HUES6 (cell line): ENCODE measurements at regions not wholly inside any gene's neighbourhood (a gene's known extent, or its start where the extent isn't known, plus 50 kb on each side); places are given as distances from the start of the nearest gene placed in this dataset.
"Not testable (repeated sequence)": the region's sequence is repeated elsewhere in the genome, so short reads cannot be mapped to it uniquely, and the experiment has no call there.

Experiments
- H3K27ac ChIP-seq: 2 replicates; pipeline ENCODE4 v1.7.0; 2013; ENCODE audit warnings: low read depth, mild to moderate bottlenecking, low read length, inconsistent platforms
- H3K27me3 ChIP-seq: 2 replicates; pipeline ENCODE4 v1.6.1; 2013; ENCODE audit warnings: low read length; ENCODE audit not compliant: control insufficient read depth, insufficient read depth
- H3K36me3 ChIP-seq: 2 replicates; pipeline ENCODE4 v1.6.1; 2013; ENCODE audit warnings: low read length; ENCODE audit not compliant: control insufficient read depth, insufficient read depth
- H3K4me1 ChIP-seq: 2 replicates; pipeline ENCODE4 v1.6.1; 2013; ENCODE audit warnings: low read length; ENCODE audit not compliant: control insufficient read depth, insufficient read depth
- H3K4me3 ChIP-seq: 2 replicates; pipeline ENCODE4 v1.5.1; 2013; ENCODE audit warnings: low read depth, low read length
- H3K9ac ChIP-seq: one replicate; pipeline ENCODE4 v1.6.1; 2013; ENCODE audit warnings: mild to moderate bottlenecking, low read length
- H3K9me3 ChIP-seq: 2 replicates; pipeline ENCODE4 v1.6.1; 2013; ENCODE audit warnings: low read depth, low read length; ENCODE audit not compliant: control insufficient read depth, insufficient read depth

- Histone ChIP-seq H3K27ac (no peak overlapping the region), H3K4me3 (no peak overlapping the region), H3K9me3 (no peaks in the 10 kb centered on the region), H3K27me3 (no peaks in the 10 kb centered on the region), H3K9ac (no peak overlapping the region), H3K4me1 (peaks cover 26% of the 10 kb centered on the region), H3K36me3 (no peaks in the 10 kb centered on the region)
Observed at GRCh38 chr20:53825282-53825681, 231.6 kb upstream of the ZNF217 start.

- Histone ChIP-seq H3K9me3 (no peaks in the 10 kb centered on the region), H3K9ac (no peak overlapping the region), H3K4me3 (no peak overlapping the region), H3K27ac (no peak overlapping the region), H3K27me3 (no peaks in the 10 kb centered on the region), H3K4me1 (peaks cover 21% of the 10 kb centered on the region), H3K36me3 (no peaks in the 10 kb centered on the region)
Observed at GRCh38 chr20:53824779-53825178, 231.1 kb upstream of the ZNF217 start.

GRCh38 chr20:53823121-53823764, 229.6 kb upstream of the ZNF217 start:
- H3K27ac ChIP-seq, result no peak overlapping the region
- H3K36me3 ChIP-seq, result no peaks in the 10 kb centered on the region
- no peak overlapping the region for H3K4me3 ChIP-seq
- H3K4me1 ChIP-seq, result peaks cover 10% of the 10 kb centered on the region
- H3K27me3 ChIP-seq, result no peaks in the 10 kb centered on the region
- no peak overlapping the region for H3K9ac ChIP-seq
- no peaks in the 10 kb centered on the region for H3K9me3 ChIP-seq

- Histone ChIP-seq H3K9ac (no peak overlapping the region), H3K9me3 (no peaks in the 10 kb centered on the region), H3K36me3 (no peaks in the 10 kb centered on the region), H3K4me1 (peaks cover 9% of the 10 kb centered on the region), H3K27ac (no peak overlapping the region), H3K27me3 (no peaks in the 10 kb centered on the region), H3K4me3 (no peak overlapping the region)
Observed at GRCh38 chr20:53822534-53822933, 228.9 kb upstream of the ZNF217 start.

- Histone ChIP-seq H3K27me3 (no peaks in the 10 kb centered on the region), H3K9ac (no peak overlapping the region), H3K4me3 (no peak overlapping the region), H3K9me3 (no peaks in the 10 kb centered on the region), H3K4me1 (peaks cover 9% of the 10 kb centered on the region), H3K27ac (no peak overlapping the region), H3K36me3 (no peaks in the 10 kb centered on the region)
Observed at GRCh38 chr20:53819973-53820451, 226.4 kb upstream of the ZNF217 start.

- H3K9me3 ChIP-seq, result no peaks in the 10 kb centered on the region
- H3K36me3 ChIP-seq, result no peaks in the 10 kb centered on the region
- no peak overlapping the region for H3K27ac ChIP-seq
- no peak overlapping the region for H3K9ac ChIP-seq
- no peaks in the 10 kb centered on the region for H3K27me3 ChIP-seq
- no peak overlapping the region for H3K4me3 ChIP-seq
- H3K4me1 ChIP-seq, result peaks cover 9% of the 10 kb centered on the region
Observed at GRCh38 chr20:53818457-53819177, 225.0 kb upstream of the ZNF217 start.

- H3K9me3 ChIP-seq, H3K4me3 ChIP-seq, H3K27ac ChIP-seq, H3K36me3 ChIP-seq, H3K27me3 ChIP-seq, H3K9ac ChIP-seq, H3K4me1 ChIP-seq: not testable (repeated sequence)
Observed at GRCh38 chr20:53817513-53817912, 223.9 kb upstream of the ZNF217 start.

- Histone ChIP-seq H3K27ac (no peak overlapping the region), H3K36me3 (no peaks in the 10 kb centered on the region), H3K4me3 (no peak overlapping the region), H3K4me1 (peaks cover 9% of the 10 kb centered on the region), H3K9me3 (no peaks in the 10 kb centered on the region), H3K9ac (no peak overlapping the region), H3K27me3 (no peaks in the 10 kb centered on the region)
Observed at GRCh38 chr20:53816872-53817398, 223.3 kb upstream of the ZNF217 start.

GRCh38 chr20:53815509-53815908, 221.9 kb upstream of the ZNF217 start:
- no peak overlapping the region for H3K9ac ChIP-seq
- no peaks in the 10 kb centered on the region for H3K9me3 ChIP-seq
- H3K36me3 ChIP-seq, result no peaks in the 10 kb centered on the region
- H3K27ac ChIP-seq, result no peak overlapping the region
- H3K27me3 ChIP-seq, result no peaks in the 10 kb centered on the region
- peaks cover 10% of the 10 kb centered on the region for H3K4me1 ChIP-seq
- H3K4me3 ChIP-seq, result no peak overlapping the region

- Histone ChIP-seq H3K27me3 (no peaks in the 10 kb centered on the region), H3K27ac (no peak overlapping the region), H3K36me3 (no peaks in the 10 kb centered on the region), H3K9ac (no peak overlapping the region), H3K9me3 (no peaks in the 10 kb centered on the region), H3K4me1 (peaks cover 19% of the 10 kb centered on the region), H3K4me3 (no peak overlapping the region)
Observed at GRCh38 chr20:53814060-53814459, 220.4 kb upstream of the ZNF217 start.

- no peak overlapping the region for H3K27ac ChIP-seq
- no peak overlapping the region for H3K9ac ChIP-seq
- H3K4me3 ChIP-seq, result no peak overlapping the region
- peaks cover 21% of the 10 kb centered on the region for H3K4me1 ChIP-seq
- no peaks in the 10 kb centered on the region for H3K36me3 ChIP-seq
- H3K27me3 ChIP-seq, result no peaks in the 10 kb centered on the region
- H3K9me3 ChIP-seq, result no peaks in the 10 kb centered on the region
Observed at GRCh38 chr20:53813636-53814035, 220.0 kb upstream of the ZNF217 start.
